H1 (cell line): ENCODE measurements at regions not wholly inside any gene's neighbourhood (a gene's known extent, or its start where the extent isn't known, plus 50 kb on each side); places are given as distances from the start of the nearest gene placed in this dataset.

Source experiments
- CTCF ChIA-PET: fragments of 300-600 bp; sonication (Branson Sonifier 250); formaldehyde crosslinking; loops from one replicate; lab custom pipeline; 2021; ENCODE audit not compliant: partially characterized antibody; lab: Charles Lee
- POLR2A ChIA-PET: fragments of 300-600 bp; sonication (Branson Sonifier 250); formaldehyde crosslinking; loops from one replicate; lab custom pipeline; 2021; ENCODE audit warnings: inconsistent platforms; ENCODE audit not compliant: partially characterized antibody; lab: Charles Lee
- DNase-seq, 2 experiments: peaks; one replicate each; pipeline versions ENCODE4 v3.0.0 to v3.0.0-alpha.2; 2010 to 2022; ENCODE audit warnings: low spot score in 2 of 2, low read depth in 1 of 2, mixed read lengths in 1 of 2
- FAIRE-seq: peaks from 2 replicates; lab custom pipeline; 2011; peaks lifted over from hg19 to GRCh38; lab: Jason Lieb, UNC
- H2AFZ ChIP-seq: 2 replicates; pipeline ENCODE4 v1.8.1; 2012; ENCODE audit warnings: low read length, inconsistent platforms
- H2AK5ac ChIP-seq: 2 replicates; pipeline ENCODE4 v1.6.1; 2013; ENCODE audit warnings: low read depth, low read length
- H2BK120ac ChIP-seq: replicated peaks from 2 replicates; pipeline ENCODE3; 2013; ENCODE audit warnings: low read depth, low read length, inconsistent platforms
- H2BK12ac ChIP-seq: 2 replicates; pipeline ENCODE4 v1.6.1; 2013; ENCODE audit warnings: low read depth, low read length
- H2BK15ac ChIP-seq: 2 replicates; pipeline ENCODE4 v1.6.1; 2013; ENCODE audit warnings: low read length
- H2BK20ac ChIP-seq: 2 replicates; pipeline ENCODE4 v1.6.1; 2013; ENCODE audit warnings: low read length
- H2BK5ac ChIP-seq: 2 replicates; pipeline ENCODE4 v1.6.1; 2013; ENCODE audit warnings: low read depth, low read length
- H3K14ac ChIP-seq: 2 replicates; pipeline ENCODE4 v1.6.1; 2013; ENCODE audit warnings: inconsistent platforms; ENCODE audit not compliant: insufficient read length
- H3K18ac ChIP-seq: 2 replicates; pipeline ENCODE4 v1.6.1; 2013; ENCODE audit warnings: low read length; ENCODE audit errors: extremely low read depth
- H3K23ac ChIP-seq: 2 replicates; pipeline ENCODE4 v1.6.1; 2013; ENCODE audit warnings: inconsistent platforms; ENCODE audit not compliant: insufficient read length
- H3K23me2 ChIP-seq: 2 replicates; pipeline ENCODE4 v1.6.1; 2013; ENCODE audit warnings: low read depth, low read length
- H3K27ac ChIP-seq: 2 replicates; pipeline ENCODE4 v1.6.1; 2011; ENCODE audit warnings: low read depth, low read length, inconsistent platforms
- H3K27me3 ChIP-seq, 4 experiments: replicated peaks in 1 of 4; 1 replicate in 1 of 4; 2 replicates in 3 of 4; pipeline versions ENCODE4 v1.6.1 to v1.8.1; 2011 to 2013; ENCODE audit warnings: low read length in 3 of 4, mild to moderate bottlenecking in 3 of 4, inconsistent platforms in 2 of 4, mixed read lengths in 2 of 4, moderate library complexity in 1 of 4; ENCODE audit not compliant: control insufficient read depth in 3 of 4, insufficient read depth in 3 of 4; ENCODE audit errors: extremely low read depth in 1 of 4
- H3K36me3 ChIP-seq, 4 experiments: 2 replicates each; pipeline versions ENCODE4 v1.6.1 to v1.8.1; 2011 to 2013; ENCODE audit warnings: mild to moderate bottlenecking in 4 of 4, low read length in 3 of 4, moderate library complexity in 2 of 4, control low read depth in 1 of 4, inconsistent platforms in 1 of 4; ENCODE audit not compliant: insufficient read depth in 4 of 4, control insufficient read depth in 2 of 4
- H3K4ac ChIP-seq: replicated peaks from 2 replicates; pipeline ENCODE3; 2013; ENCODE audit warnings: low read length, low read depth, mixed read lengths, inconsistent platforms; ENCODE audit not compliant: insufficient read length
- H3K4me1 ChIP-seq, 4 experiments: replicated peaks in 1 of 4; 1 replicate in 1 of 4; 2 replicates in 3 of 4; pipeline versions ENCODE4 v1.6.1 to v1.8.1; 2011 to 2013; ENCODE audit warnings: low read length in 3 of 4, inconsistent platforms in 2 of 4, mixed read lengths in 1 of 4; ENCODE audit not compliant: insufficient read depth in 4 of 4, control insufficient read depth in 3 of 4
- H3K4me2 ChIP-seq, 2 experiments: 2 replicates each; pipeline versions ENCODE4 v1.6.1 to v1.8.1; 2011 to 2013; ENCODE audit warnings: low read depth in 2 of 2, low read length in 2 of 2, control low read depth in 1 of 2, inconsistent platforms in 1 of 2, mild to moderate bottlenecking in 1 of 2; ENCODE audit not compliant: insufficient read depth in 1 of 2
- H3K4me3 ChIP-seq, 4 experiments: fragments of 200-600, 300-600 bp in 1 of 4; sonication (generic), shearing (Covaris generic), sonication (Bioruptor Twin) in 1 of 4; 2 replicates each; pipeline versions ENCODE4 v1.5.1 to v1.8.1; 2011 to 2016; ENCODE audit warnings: low read length in 4 of 4, low read depth in 3 of 4, control low read depth in 2 of 4, inconsistent platforms in 2 of 4, mild to moderate bottlenecking in 2 of 4, mixed read lengths in 1 of 4, moderate library complexity in 1 of 4; ENCODE audit not compliant: insufficient read depth in 2 of 4; ENCODE audit errors: extremely low read depth in 1 of 4
- H3K56ac ChIP-seq: replicated peaks from 2 replicates; pipeline ENCODE3; 2013; ENCODE audit warnings: low read depth, mild to moderate bottlenecking, mixed read lengths, low read length, inconsistent platforms; ENCODE audit not compliant: insufficient read length
- H3K79me1 ChIP-seq: 2 replicates; pipeline ENCODE4 v1.6.1; 2013; ENCODE audit warnings: low read depth, low read length, control low read depth
- H3K79me2 ChIP-seq, 2 experiments: 2 replicates each; pipeline versions ENCODE4 v1.6.1 to v1.8.1; 2012 to 2013; ENCODE audit warnings: low read length in 2 of 2, mild to moderate bottlenecking in 2 of 2, inconsistent platforms in 1 of 2; ENCODE audit not compliant: insufficient read depth in 2 of 2, control insufficient read depth in 1 of 2
- H3K9ac ChIP-seq, 4 experiments: replicated peaks in 1 of 4; 1 replicate in 1 of 4; 2 replicates in 3 of 4; pipeline versions ENCODE4 v1.6.1 to v1.8.1; 2011 to 2013; ENCODE audit warnings: low read depth in 3 of 4, low read length in 3 of 4, control low read depth in 2 of 4, mild to moderate bottlenecking in 2 of 4, moderate library complexity in 2 of 4, inconsistent platforms in 1 of 4; ENCODE audit errors: extremely low read depth in 1 of 4
- H3K9me3 ChIP-seq, 2 experiments: 2 replicates each; pipeline versions ENCODE4 v1.6.1 to v1.8.1; 2012 to 2013; ENCODE audit warnings: mild to moderate bottlenecking in 2 of 2, moderate library complexity in 2 of 2, control low read depth in 1 of 2, inconsistent platforms in 1 of 2, low read depth in 1 of 2, low read length in 1 of 2, mixed read lengths in 1 of 2; ENCODE audit not compliant: insufficient read depth in 2 of 2
- H4K20me1 ChIP-seq, 2 experiments: replicated peaks in 1 of 2; 2 replicates each; pipeline versions ENCODE3 to v1.8.1; 2011 to 2013; ENCODE audit warnings: inconsistent platforms in 2 of 2, low read length in 2 of 2, mild to moderate bottlenecking in 1 of 2; ENCODE audit not compliant: insufficient read depth in 2 of 2, control insufficient read depth in 1 of 2
- H4K5ac ChIP-seq: 2 replicates; pipeline ENCODE4 v1.6.1; 2013; ENCODE audit warnings: low read length, low read depth, mixed read lengths, inconsistent platforms; ENCODE audit not compliant: insufficient read length
- H4K8ac ChIP-seq: 2 replicates; pipeline ENCODE4 v1.8.0; 2013; ENCODE audit warnings: mild to moderate bottlenecking, moderate library complexity, low read length, inconsistent platforms; ENCODE audit not compliant: insufficient read depth; ENCODE audit errors: extremely low read depth
- H4K91ac ChIP-seq: replicated peaks from 2 replicates; pipeline ENCODE3; 2013; ENCODE audit warnings: low read length, mixed read lengths, inconsistent platforms; ENCODE audit not compliant: insufficient read length
- CHD2 ChIP-seq: IDR thresholded peaks from 2 replicates; pipeline ENCODE4 v1.6.1; 2012; ENCODE audit warnings: low read length, improper control_type of control experiment
- NANOG ChIP-seq: IDR thresholded peaks from 2 replicates; pipeline ENCODE4 v1.6.1; 2011; ENCODE audit warnings: low read length, low read depth, mild to moderate bottlenecking, inconsistent platforms; ENCODE audit not compliant: insufficient read depth, poor library complexity, severe bottlenecking
- WGBS, 2 experiments: shearing (Covaris generic) in 1 of 2; methylation state at CpG; one replicate each; pipeline versions ENCODE4 v1.1.6 to v1.1.7; 2013 to 2015; ENCODE audit warnings: low lambda C conversion rate in 2 of 2, mixed read lengths in 2 of 2, inconsistent platforms in 1 of 2, low coverage in 1 of 2, missing lambda C conversion rate in 1 of 2; ENCODE audit not compliant: insufficient replicate concordance in 2 of 2, insufficient coverage in 1 of 2, insufficient read length in 1 of 2; ENCODE audit errors: extremely low coverage in 1 of 2, missing lambda C conversion rate in 1 of 2; 5-methylcytosine and 5-hydroxymethylcytosine counted together

GRCh38 chr7:96591159-96591899 lies 118.3 kb downstream of the SEM1 start:
- H3K4me2 ChIP-seq = peak overlapping the region; percentile 62 to 91
- no peaks in the 10 kb centered on the region for H3K79me2 ChIP-seq
- peak overlapping the region in 2 of 4 experiments; percentile 11 to 50; a peak in 3 of 8 replicates for H3K4me3 ChIP-seq
- H3K27ac ChIP-seq = peak overlapping the region; percentile 40; the same call in 1 of the 2 replicates
- no peak overlapping the region for H2AFZ ChIP-seq
- ChIA-PET POLR2A (no interaction called here), CTCF (interaction anchor here (1.1 kb wide), 1 partner anchor 101 kb away, joined by 3 read pairs; no protein-coding TSS in a partner anchor)
- DNase-seq (peak in 1 of 2 experiments; percentile 25), FAIRE-seq (no peak)
- no peaks in the 10 kb centered on the region for H3K36me3 ChIP-seq
- H3K14ac ChIP-seq = no peak overlapping the region
- 1% methylated on average over 4 of the region's 4 CpGs; no CpG with 5 or more reads in 1 of the 2 experiments for WGBS, 2 experiments
- H3K9ac ChIP-seq = no peak overlapping the region
- no peak overlapping the region for H2BK15ac ChIP-seq
- no peak overlapping the region for H3K23ac ChIP-seq
- no peaks in the 10 kb centered on the region for H3K27me3 ChIP-seq
- 0 out of 2 replicates have a peak, but pooled peaks cover 4% of the 10 kb centered on the region for H3K23me2 ChIP-seq
- no peak overlapping the region for H2BK12ac ChIP-seq
- peak overlapping the region; percentile 16 for H4K5ac ChIP-seq
- 0 out of 2 replicates have a peak overlapping the region, but pooled peaks have one; percentile 66 for H2BK5ac ChIP-seq
- no peak overlapping the region for H3K56ac ChIP-seq
- no peak overlapping the region for H3K4ac ChIP-seq
- H4K20me1 ChIP-seq = no peaks in the 10 kb centered on the region
- H3K79me1 ChIP-seq = no peaks in the 10 kb centered on the region
- no peak overlapping the region for H2BK20ac ChIP-seq
- no peak overlapping the region for H4K91ac ChIP-seq
- H3K9me3 ChIP-seq = peaks cover 0 to 1% of the 10 kb centered on the region in 2 experiments; a peak in 2 of 4 replicates
- no peak overlapping the region; the same call in 1 of the 2 replicates for H3K18ac ChIP-seq
- H2BK120ac ChIP-seq = no peak overlapping the region
- H4K8ac ChIP-seq = no peak overlapping the region
- peaks cover 0 to 24% (median 19%) of the 10 kb centered on the region in 4 experiments for H3K4me1 ChIP-seq
- no peak overlapping the region for H2AK5ac ChIP-seq
- no peak for TF ChIP-seq CHD2
- peak; percentile 7 for TF ChIP-seq NANOG
